Left lung (tissue), 4 donors: ENCODE measurements at regions not wholly inside any gene's neighbourhood (a gene's known extent, or its start where the extent isn't known, plus 50 kb on each side); places are given as distances from the start of the nearest gene placed in this dataset.

ENCODE experiments used
- ATAC-seq: fragments of 200-7000 bp; cut with Tn5 transposase; one replicate; pipeline ENCODE4 v1.9.1; 2020; ENCODE audit warnings: moderate library complexity
- DNase-seq, 4 donors: peaks; one replicate each; pipeline ENCODE4 v3.0.0-alpha.2; 2013 to 2020
- H3K27ac ChIP-seq, 2 donors: fragments of 200-600 bp; sonication (generic) in 1 of 2; one replicate each; pipeline versions ENCODE4 v1.5.0 to v1.8.0; 2020 to 2021
- H3K27me3 ChIP-seq, 2 donors: fragments of 200-600 bp; sonication (generic) in 1 of 2; one replicate each; pipeline versions ENCODE4 v1.5.0 to v1.8.0; 2020 to 2021
- H3K36me3 ChIP-seq, 2 donors: fragments of 200-600 bp; sonication (generic) in 1 of 2; one replicate each; pipeline versions ENCODE4 v1.5.0 to v1.8.0; 2020 to 2021
- H3K4me1 ChIP-seq, 2 donors: fragments of 200-600 bp; one replicate each; pipeline ENCODE4 v1.8.0; 2021
- H3K4me3 ChIP-seq, 2 donors: fragments of 200-600 bp; sonication (generic) in 1 of 2; one replicate each; pipeline versions ENCODE4 v1.5.0 to v1.8.0; 2020 to 2021; ENCODE audit warnings: mild to moderate bottlenecking in 1 of 2
- H3K9me3 ChIP-seq, 2 donors: fragments of 200-600 bp; sonication (generic) in 1 of 2; one replicate each; pipeline versions ENCODE4 v1.5.0 to v1.8.0; 2020 to 2021
- CTCF ChIP-seq, 2 donors: fragments of 200-600 bp; sonication (generic) in 1 of 2; IDR thresholded peaks; one replicate each; pipeline versions ENCODE4 v1.5.0 to v1.8.0; 2021; ENCODE audit warnings: antibody characterized with exemption in 2 of 2
- intact Hi-C, 2 donors: fragments of 100-400 bp; cut with DNase I; formaldehyde crosslinking; loops; one replicate each; pipeline versions ENCODE4 v1.11.2 to v1.14.2; 2022
- donor health status: DM: no; HTN: yes; CAD: no.
- donor health status: DM: no; HTN: no; CAD: no.

GRCh38 chr10:107477266-107477665, 312.8 kb upstream of the SORCS1 start:
- Histone ChIP-seq H3K36me3 (no peaks in the 10 kb centered on the region), H3K27me3 (no peaks in the 10 kb centered on the region), H3K4me3 (no peak overlapping the region), H3K27ac (no peak overlapping the region), H3K4me1 (no peaks in the 10 kb centered on the region), H3K9me3 (no peaks in the 10 kb centered on the region)
- ATAC-seq: no peak
- TF ChIP-seq CTCF (IDR thresholded peaks at IDR 0.05): no peak
- DNase-seq: no peak
- intact Hi-C loops: no loop called here

- TF ChIP-seq CTCF (IDR thresholded peaks at IDR 0.05): no peak
Observed at GRCh38 chr10:107476408-107476807, 311.9 kb upstream of the SORCS1 start.

GRCh38 chr10:107474650-107475049, 310.1 kb upstream of the SORCS1 start:
- H3K9me3 ChIP-seq: no peaks in the 10 kb centered on the region
- no peaks in the 10 kb centered on the region for H3K4me1 ChIP-seq
- ATAC-seq (no peak), DNase-seq (no peak)
- H3K27me3 ChIP-seq: no peaks in the 10 kb centered on the region
- no peak overlapping the region for H3K27ac ChIP-seq
- no peaks in the 10 kb centered on the region for H3K36me3 ChIP-seq
- intact Hi-C loops: no loop called here
- no peak for TF ChIP-seq CTCF (IDR thresholded peaks at IDR 0.05)
- no peak overlapping the region for H3K4me3 ChIP-seq

More at GRCh38 chr10:107476408-107476807, 311.9 kb upstream of the SORCS1 start:
- DNase-seq (no peak), ATAC-seq (no peak)
- Histone ChIP-seq H3K27ac (no peak overlapping the region), H3K9me3 (no peaks in the 10 kb centered on the region), H3K4me3 (no peak overlapping the region), H3K27me3 (no peaks in the 10 kb centered on the region), H3K4me1 (no peaks in the 10 kb centered on the region), H3K36me3 (no peaks in the 10 kb centered on the region)
- intact Hi-C loops: no loop called here

GRCh38 chr10:107473225-107473624, 308.7 kb upstream of the SORCS1 start:
- no peak for TF ChIP-seq CTCF (IDR thresholded peaks at IDR 0.05)
- no peak for DNase-seq
- Histone ChIP-seq H3K4me1 (no peaks in the 10 kb centered on the region), H3K9me3 (peaks cover 0 to 2% of the 10 kb centered on the region in 2 donors), H3K36me3 (no peaks in the 10 kb centered on the region), H3K4me3 (no peak overlapping the region), H3K27ac (no peak overlapping the region), H3K27me3 (no peaks in the 10 kb centered on the region)
- intact Hi-C loops: no loop called here
- no peak for ATAC-seq

GRCh38 chr10:107471911-107472310, 307.4 kb upstream of the SORCS1 start:
- no peaks in the 10 kb centered on the region for H3K27me3 ChIP-seq
- H3K27ac ChIP-seq: no peak overlapping the region
- DNase-seq (no peak), ATAC-seq (no peak)
- H3K36me3 ChIP-seq: no peaks in the 10 kb centered on the region
- H3K4me1 ChIP-seq: no peaks in the 10 kb centered on the region
- intact Hi-C loops: no loop called here
- H3K4me3 ChIP-seq: no peak overlapping the region
- H3K9me3 ChIP-seq: peaks cover 0 to 3% of the 10 kb centered on the region in 2 donors
- no peak for TF ChIP-seq CTCF (IDR thresholded peaks at IDR 0.05)
